Motor neuron (in vitro differentiated cells): ENCODE measurements at regions not wholly inside any gene's neighbourhood (a gene's known extent, or its start where the extent isn't known, plus 50 kb on each side); places are given as distances from the start of the nearest gene placed in this dataset.

Source experiments
- ATAC-seq, 8 experiments: fragments of 200-7000 bp; cut with Tn5 transposase; replicated peaks in 6 of 8; 2 replicates each; pipeline ENCODE4 v1.8.0; 2021; ENCODE audit warnings: mild to moderate bottlenecking in 8 of 8, moderate library complexity in 8 of 8
- H3K27ac ChIP-seq, 2 donors: fragments of 250-450 bp; sonication (Bioruptor Pico); 2 replicates each; pipeline ENCODE4 v1.9.0; 2021; ENCODE audit warnings: antibody characterized with exemption in 2 of 2, mild to moderate bottlenecking in 2 of 2, moderate library complexity in 1 of 2
- H3K4me1 ChIP-seq, 2 donors: fragments of 250-450 bp; sonication (Bioruptor Pico); replicated peaks in 1 of 2; 2 replicates each; pipeline ENCODE4 v1.6.1; 2021; ENCODE audit warnings: antibody characterized with exemption in 2 of 2, mild to moderate bottlenecking in 2 of 2, moderate library complexity in 1 of 2
- H3K4me3 ChIP-seq, 5 donors: fragments of 250-450 bp; sonication (Bioruptor Pico); 2 replicates each; pipeline ENCODE4 v1.9.0; 2021; ENCODE audit warnings: antibody characterized with exemption in 5 of 5, mild to moderate bottlenecking in 5 of 5, moderate library complexity in 4 of 5
- WGBS, 10 experiments: fragments of 450-650 bp; shearing (Covaris generic); methylation state at CpG; one replicate each; pipeline ENCODE4 v1.0.0; 2022; 5-methylcytosine and 5-hydroxymethylcytosine counted together
- in situ Hi-C, 9 experiments: fragments of 400-800 bp; cut with MboI; loops; one replicate each; pipeline ENCODE4 v1.15.0; 2021; ENCODE audit warnings: low sequenced_read_pairs in 9 of 9, low pct_unique_long_range_greater_than_20kb in 2 of 9; ENCODE audit not compliant: unreplicated experiment in 9 of 9

- peak in 7 of 8 experiments; percentile 35 to 79 (median 63) for ATAC-seq
- WGBS, 10 experiments: 10 to 88% (median 46%) methylated on average over 1 to 5 of the region's 5 CpGs; no CpG with 5 or more reads in 1 of the 10 experiments
- in situ Hi-C loops: loop anchor here in 4 of 9 experiments (10.0 to 25.0 kb wide), 2 partner anchors 161 to 168 kb away; no protein-coding TSS in a partner anchor
- Histone ChIP-seq H3K4me1 (peaks cover 0 to 7% of the 10 kb centered on the region in 2 donors), H3K27ac (no peak overlapping the region), H3K4me3 (no peak overlapping the region)
These were observed 56.6 kb upstream of the FDX1 start for GRCh38 chr11:110373051-110373702.

GRCh38 chr11:110374921-110375320 lies 54.8 kb upstream of the FDX1 start:
- Histone ChIP-seq H3K4me1 (peaks cover 0 to 7% of the 10 kb centered on the region in 2 donors), H3K27ac (no peak overlapping the region), H3K4me3 (no peak overlapping the region)
- in situ Hi-C loops: loop anchor here in 6 of 9 experiments (10.0 to 25.0 kb wide), 2 partner anchors 163 to 170 kb away; no protein-coding TSS in a partner anchor
- no peak for ATAC-seq

- Histone ChIP-seq H3K4me1 (peaks cover 0 to 7% of the 10 kb centered on the region in 2 donors), H3K27ac (no peak overlapping the region), H3K4me3 (no peak overlapping the region)
- in situ Hi-C loops: loop anchor here in 5 of 9 experiments (10.0 to 25.0 kb wide), 2 partner anchors 163 to 171 kb away; no protein-coding TSS in a partner anchor
- ATAC-seq: no peak
These were observed 54.4 kb upstream of the FDX1 start for GRCh38 chr11:110375351-110375750.

- Histone ChIP-seq H3K27ac (no peak overlapping the region), H3K4me3 (no peak overlapping the region), H3K4me1 (peaks cover 0 to 7% of the 10 kb centered on the region in 2 donors)
- no peak for ATAC-seq
- in situ Hi-C loops: loop anchor here in 5 of 9 experiments (10.0 to 25.0 kb wide), 2 partner anchors 164 to 171 kb away; no protein-coding TSS in a partner anchor
- 86 to 100% (median 100%) methylated on average over 1 of the region's 1 CpG; no CpG with 5 or more reads in 5 of the 10 experiments for WGBS, 10 experiments
These were observed 53.7 kb upstream of the FDX1 start for GRCh38 chr11:110376021-110376420.

- in situ Hi-C loops: loop anchor here in 5 of 9 experiments (10.0 to 25.0 kb wide), 2 partner anchors 165 to 172 kb away; no protein-coding TSS in a partner anchor
- H3K27ac ChIP-seq: no peak overlapping the region
- WGBS, 10 experiments: 0 to 79% (median 46%) methylated on average over 1 to 6 of the region's 6 CpGs
- peak; percentile 80 to 96 (median 86) for ATAC-seq
- H3K4me3 ChIP-seq: no peak overlapping the region
- peaks cover 0 to 7% of the 10 kb centered on the region in 2 donors for H3K4me1 ChIP-seq
These were observed 52.9 kb upstream of the FDX1 start for GRCh38 chr11:110376711-110377324.

GRCh38 chr11:110377434-110377833 lies 52.3 kb upstream of the FDX1 start:
- H3K4me1 ChIP-seq: peaks cover 0 to 7% of the 10 kb centered on the region in 2 donors
- ATAC-seq: no peak
- 73 to 100% (median 98%) methylated on average over 1 to 3 of the region's 3 CpGs; no CpG with 5 or more reads in 4 of the 10 experiments for WGBS, 10 experiments
- in situ Hi-C loops: loop anchor here in 5 of 9 experiments (10.0 to 25.0 kb wide), 2 partner anchors 165 to 173 kb away; no protein-coding TSS in a partner anchor
- no peak overlapping the region for H3K27ac ChIP-seq
- H3K4me3 ChIP-seq: no peak overlapping the region

GRCh38 chr11:110379261-110379660 lies 50.5 kb upstream of the FDX1 start:
- H3K4me1 ChIP-seq: no peaks in the 10 kb centered on the region
- 17 to 100% (median 71%) methylated on average over 1 to 2 of the region's 3 CpGs; no CpG with 5 or more reads in 2 of the 10 experiments for WGBS, 10 experiments
- in situ Hi-C loops: loop anchor here in 5 of 9 experiments (10.0 to 25.0 kb wide), 2 partner anchors 167 to 174 kb away; no protein-coding TSS in a partner anchor
- no peak for ATAC-seq
- H3K4me3 ChIP-seq: no peak overlapping the region
- no peak overlapping the region for H3K27ac ChIP-seq

- in situ Hi-C loops: loop anchor here in 5 of 9 experiments (10.0 to 25.0 kb wide), 2 partner anchors 168 to 175 kb away; no protein-coding TSS in a partner anchor
- no peak for ATAC-seq
- H3K4me1 ChIP-seq: no peaks in the 10 kb centered on the region
- H3K27ac ChIP-seq: no peak overlapping the region
- WGBS, 10 experiments: 28 to 100% (median 84%) methylated on average over 1 to 2 of the region's 2 CpGs; no CpG with 5 or more reads in 2 of the 10 experiments
- H3K4me3 ChIP-seq: no peak overlapping the region
These were observed 49.8 kb upstream of the FDX1 start for GRCh38 chr11:110379936-110380335.
